WTC11 (cell line): ENCODE measurements at regions not wholly inside any gene's neighbourhood (a gene's known extent, or its start where the extent isn't known, plus 50 kb on each side); places are given as distances from the start of the nearest gene placed in this dataset.

Experiments used
- ATAC-seq: fragments of 200-7000 bp; cut with Tn5 transposase; 2 replicates; pipeline ENCODE4 v1.10.0; 2021; ENCODE audit warnings: mild to moderate bottlenecking, moderate library complexity
- CTCF ChIA-PET: fragments of 300-600 bp; sonication (Branson Sonifier 250); formaldehyde crosslinking; loops from one replicate; lab custom pipeline; 2021; ENCODE audit warnings: antibody characterized with exemption; lab: Charles Lee
- POLR2A ChIA-PET: fragments of 350-600 bp; sonication (Branson Sonifier 250); formaldehyde crosslinking; loops from one replicate; lab custom pipeline; 2021; ENCODE audit warnings: antibody characterized with exemption; lab: Charles Lee
- DNase-seq: peaks from one replicate; pipeline ENCODE4 v3.0.0; 2021; ENCODE audit warnings: low spot score
- H3K27ac Mint-ChIP-seq: 2 replicates; pipeline ENCODE4 v1.8.0; 2021; ENCODE audit warnings: mixed read lengths
- H3K27me3 Mint-ChIP-seq: 2 replicates; pipeline ENCODE4 v1.8.0; 2021; ENCODE audit warnings: low read depth, mild to moderate bottlenecking, moderate library complexity, mixed read lengths
- H3K36me3 Mint-ChIP-seq: 2 replicates; pipeline ENCODE4 v1.8.0; 2021; ENCODE audit warnings: mixed read lengths
- H3K4me1 Mint-ChIP-seq: 2 replicates; pipeline ENCODE4 v1.8.0; 2022; ENCODE audit warnings: mixed read lengths
- H3K4me3 Mint-ChIP-seq: 2 replicates; pipeline ENCODE4 v1.8.0; 2021; ENCODE audit warnings: mild to moderate bottlenecking, moderate library complexity, mixed read lengths
- H3K9me3 Mint-ChIP-seq: 2 replicates; pipeline ENCODE4 v1.8.0; 2021; ENCODE audit warnings: mixed read lengths
- ATF2 ChIP-seq: sonication (generic); formaldehyde crosslinking; IDR thresholded peaks from 2 replicates; pipeline ENCODE4 v1.8.1; 2022; ENCODE audit warnings: low read depth, missing genetic modification reagents, borderline replicate concordance
- E2F4 ChIP-seq: sonication (generic); formaldehyde crosslinking; IDR thresholded peaks from 2 replicates; pipeline ENCODE4 v1.8.1; 2022; ENCODE audit warnings: low read depth, mild to moderate bottlenecking, moderate library complexity, missing genetic modification reagents, borderline replicate concordance
- E2F5 ChIP-seq: sonication (generic); formaldehyde crosslinking; IDR thresholded peaks from 2 replicates; pipeline ENCODE4 v1.8.1; 2022; ENCODE audit warnings: mild to moderate bottlenecking, moderate library complexity, missing genetic modification reagents
- ELF4 ChIP-seq: sonication (generic); formaldehyde crosslinking; IDR thresholded peaks from 2 replicates; pipeline ENCODE4 v1.8.1; 2022; ENCODE audit warnings: low read depth, mild to moderate bottlenecking, moderate library complexity, missing genetic modification reagents
- ESRRA ChIP-seq: sonication (generic); formaldehyde crosslinking; IDR thresholded peaks from 2 replicates; pipeline ENCODE4 v1.8.1; 2022; ENCODE audit warnings: mild to moderate bottlenecking, missing genetic modification reagents, borderline replicate concordance
- FOXJ3 ChIP-seq: sonication (generic); formaldehyde crosslinking; IDR thresholded peaks from 2 replicates; pipeline ENCODE4 v1.9.0; 2021; ENCODE audit warnings: missing genetic modification reagents, mild to moderate bottlenecking, borderline replicate concordance
- FOXP1 ChIP-seq: sonication (generic); formaldehyde crosslinking; IDR thresholded peaks from 2 replicates; pipeline ENCODE4 v1.8.0; 2022; ENCODE audit warnings: missing genetic modification reagents, mild to moderate bottlenecking, moderate library complexity, borderline replicate concordance
- GTF2I ChIP-seq: fragments of 250-450 bp; sonication (Bioruptor Pico); conservative IDR thresholded peaks from 2 replicates; pipeline ENCODE4 v1.4.0; 2021; ENCODE audit warnings: mild to moderate bottlenecking
- IRF2 ChIP-seq: sonication (generic); formaldehyde crosslinking; IDR thresholded peaks from 2 replicates; pipeline ENCODE4 v1.8.0; 2022; ENCODE audit warnings: low read depth, missing genetic modification reagents, borderline replicate concordance
- NFE2L1 ChIP-seq: sonication (generic); formaldehyde crosslinking; IDR thresholded peaks from 2 replicates; pipeline ENCODE4 v1.8.1; 2023; ENCODE audit warnings: missing genetic modification reagents
- NR2C2 ChIP-seq: sonication (generic); formaldehyde crosslinking; IDR thresholded peaks from 2 replicates; pipeline ENCODE4 v1.8.0; 2022; ENCODE audit warnings: mild to moderate bottlenecking, missing genetic modification reagents
- TEAD1 ChIP-seq: sonication (generic); formaldehyde crosslinking; IDR thresholded peaks from 2 replicates; pipeline ENCODE4 v1.8.0; 2022; ENCODE audit warnings: mild to moderate bottlenecking, missing genetic modification reagents
- TP53 ChIP-seq: sonication (generic); formaldehyde crosslinking; IDR thresholded peaks from 2 replicates; pipeline ENCODE4 v1.8.1; 2023; ENCODE audit warnings: mild to moderate bottlenecking, missing genetic modification reagents
- USF2 ChIP-seq: sonication (generic); formaldehyde crosslinking; IDR thresholded peaks from 2 replicates; pipeline ENCODE4 v1.8.1; 2023; ENCODE audit warnings: mild to moderate bottlenecking, missing genetic modification reagents, moderate library complexity
- ZBTB21 ChIP-seq: sonication (generic); formaldehyde crosslinking; IDR thresholded peaks from 2 replicates; pipeline ENCODE4 v1.8.1; 2023; ENCODE audit warnings: mild to moderate bottlenecking, missing genetic modification reagents, borderline replicate concordance
- ZNF232 ChIP-seq: sonication (generic); formaldehyde crosslinking; IDR thresholded peaks from 2 replicates; pipeline ENCODE4 v1.8.0; 2022; ENCODE audit warnings: mild to moderate bottlenecking, missing genetic modification reagents
- ZNF281 ChIP-seq: sonication (generic); formaldehyde crosslinking; IDR thresholded peaks from 2 replicates; pipeline ENCODE4 v1.8.0; 2023; ENCODE audit warnings: mild to moderate bottlenecking, missing genetic modification reagents
- ZNF425 ChIP-seq: fragments of 250-450 bp; sonication (Bioruptor Pico); conservative IDR thresholded peaks from 2 replicates; pipeline ENCODE4 v1.9.0; 2021; ENCODE audit warnings: mild to moderate bottlenecking
- TF ChIP-seq, protein P1 (sequence below): sonication (generic); formaldehyde crosslinking; conservative IDR thresholded peaks from 2 replicates; pipeline ENCODE4 v1.8.1; 2022; ENCODE audit warnings: mild to moderate bottlenecking, missing genetic modification reagents
- TF ChIP-seq, protein P2 (sequence below): fragments of 200-600 bp; IDR thresholded peaks from 2 replicates; pipeline ENCODE4 v1.8.0; 2022; ENCODE audit warnings: antibody characterized with exemption

DNA sequence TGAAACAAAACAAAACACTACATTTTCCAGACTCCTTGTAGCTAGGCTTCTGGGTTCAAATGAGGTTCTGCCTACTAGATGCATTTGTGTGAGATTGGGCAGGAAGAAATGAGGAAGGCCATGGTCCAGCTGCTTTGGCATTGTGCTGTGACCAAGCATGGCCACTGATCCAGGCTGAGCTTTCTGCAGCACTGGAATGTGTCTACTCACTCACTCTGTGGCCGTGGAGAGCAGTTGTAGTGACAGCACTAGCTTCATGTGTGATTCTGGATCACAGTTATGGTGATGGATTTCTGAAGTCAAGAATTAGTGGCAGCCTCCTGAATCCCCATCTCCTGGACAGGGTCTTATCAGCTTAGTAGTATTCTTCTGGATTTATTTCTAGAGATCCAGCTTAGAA lies 358.9 kb downstream of the GPAT3 start (continued):
- TF ChIP-seq E2F4 (CRISPR knock-in tag) (no peak), ZBTB21 (CRISPR knock-in tag) (no peak), USF2 (CRISPR knock-in tag) (no peak), ELF4 (CRISPR knock-in tag) (no peak), ZNF232 (no peak)
- TF ChIP-seq, protein P1, sequence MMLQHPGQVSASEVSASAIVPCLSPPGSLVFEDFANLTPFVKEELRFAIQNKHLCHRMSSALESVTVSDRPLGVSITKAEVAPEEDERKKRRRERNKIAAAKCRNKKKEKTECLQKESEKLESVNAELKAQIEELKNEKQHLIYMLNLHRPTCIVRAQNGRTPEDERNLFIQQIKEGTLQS, result no peak

DNA sequence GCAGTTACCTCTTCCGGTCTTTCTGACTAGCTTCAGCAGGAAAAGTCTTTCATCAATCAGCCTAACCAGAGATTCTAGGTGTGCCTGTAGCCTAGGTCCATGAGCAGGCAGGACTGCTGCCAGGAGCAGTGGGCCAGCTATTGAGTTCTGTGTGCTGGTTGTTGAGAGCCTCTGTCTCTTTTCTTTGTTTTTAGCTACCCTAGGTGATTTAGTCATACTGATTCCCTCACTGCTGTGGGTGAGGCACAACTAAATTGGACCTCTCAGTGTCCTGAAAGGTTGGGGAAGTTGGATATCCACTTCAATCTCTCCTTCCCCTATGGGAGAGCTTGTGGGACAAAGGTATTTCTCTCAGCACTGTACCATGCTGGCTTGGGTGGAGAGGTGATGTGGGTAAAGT lies 354.9 kb downstream of the GPAT3 start:
- TF ChIP-seq NR2C2 (CRISPR knock-in tag) (no peak), IRF2 (CRISPR knock-in tag) (no peak), E2F5 (CRISPR knock-in tag) (no peak)
- Mint-ChIP-seq H3K4me1 (peaks cover 17% of the 10 kb centered on the region), H3K27ac (no peak overlapping the region), H3K4me3 (no peak overlapping the region), H3K9me3 (no peaks in the 10 kb centered on the region), H3K27me3 (no peaks in the 10 kb centered on the region), H3K36me3 (no peaks in the 10 kb centered on the region)
- no peak for ATAC-seq
- ChIA-PET CTCF (interaction anchor here (1.0 to 1.2 kb wide), 2 partner anchors 120 to 593 kb away, joined by 4 to 7 read pairs; no protein-coding TSS in a partner anchor), POLR2A (interaction anchor here (0.7 kb wide), 1 partner anchor 1069 kb away, joined by 3 read pairs; no protein-coding TSS in a partner anchor)
- DNase-seq, result no peak

DNA sequence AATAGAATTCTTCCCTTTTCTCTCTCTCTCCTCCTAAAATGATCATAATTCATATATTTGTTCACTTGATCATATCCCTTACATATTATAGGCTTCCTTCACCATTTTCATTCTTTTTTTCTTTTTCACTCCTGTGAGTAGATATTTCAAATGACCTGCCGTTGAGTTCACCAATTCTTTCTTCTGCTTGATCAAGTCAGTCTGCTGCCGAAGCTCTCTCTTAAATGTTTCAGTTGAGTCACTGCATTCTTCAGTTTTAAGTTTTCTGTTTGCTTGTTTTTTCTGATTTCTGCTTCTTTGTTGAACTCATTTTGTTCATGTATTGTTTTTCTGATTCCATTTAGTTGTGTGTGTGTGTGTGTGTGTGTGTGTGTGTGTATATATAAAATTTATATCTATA lies 354.3 kb downstream of the GPAT3 start:
- no peaks in the 10 kb centered on the region for H3K27me3 Mint-ChIP-seq
- H3K4me1 Mint-ChIP-seq, result peaks cover 23% of the 10 kb centered on the region
- no peak for ATAC-seq
- ChIA-PET CTCF (interaction anchor here (1.2 kb wide), 1 partner anchor 119 kb away, joined by 4 read pairs; no protein-coding TSS in a partner anchor), POLR2A (interaction anchor here (0.7 kb wide), 1 partner anchor 1070 kb away, joined by 3 read pairs; no protein-coding TSS in a partner anchor)
- no peaks in the 10 kb centered on the region for H3K9me3 Mint-ChIP-seq
- DNase-seq, result no peak
- H3K27ac Mint-ChIP-seq, result no peak overlapping the region
- no peaks in the 10 kb centered on the region for H3K36me3 Mint-ChIP-seq
- no peak overlapping the region for H3K4me3 Mint-ChIP-seq
- no peak for TF ChIP-seq TP53 (CRISPR knock-in tag)
- TF ChIP-seq GTF2I, result no peak
- no peak for TF ChIP-seq NFE2L1 (CRISPR knock-in tag)
- no peak for TF ChIP-seq FOXJ3
- no peak for TF ChIP-seq TEAD1
- no peak for TF ChIP-seq ZNF281 (CRISPR knock-in tag)
- TF ChIP-seq ZNF425, result no peak
- no peak for TF ChIP-seq USF2 (CRISPR knock-in tag)
- TF ChIP-seq ESRRA (CRISPR knock-in tag), result no peak
- TF ChIP-seq FOXP1 (CRISPR knock-in tag), result no peak
- TF ChIP-seq, protein P2, sequence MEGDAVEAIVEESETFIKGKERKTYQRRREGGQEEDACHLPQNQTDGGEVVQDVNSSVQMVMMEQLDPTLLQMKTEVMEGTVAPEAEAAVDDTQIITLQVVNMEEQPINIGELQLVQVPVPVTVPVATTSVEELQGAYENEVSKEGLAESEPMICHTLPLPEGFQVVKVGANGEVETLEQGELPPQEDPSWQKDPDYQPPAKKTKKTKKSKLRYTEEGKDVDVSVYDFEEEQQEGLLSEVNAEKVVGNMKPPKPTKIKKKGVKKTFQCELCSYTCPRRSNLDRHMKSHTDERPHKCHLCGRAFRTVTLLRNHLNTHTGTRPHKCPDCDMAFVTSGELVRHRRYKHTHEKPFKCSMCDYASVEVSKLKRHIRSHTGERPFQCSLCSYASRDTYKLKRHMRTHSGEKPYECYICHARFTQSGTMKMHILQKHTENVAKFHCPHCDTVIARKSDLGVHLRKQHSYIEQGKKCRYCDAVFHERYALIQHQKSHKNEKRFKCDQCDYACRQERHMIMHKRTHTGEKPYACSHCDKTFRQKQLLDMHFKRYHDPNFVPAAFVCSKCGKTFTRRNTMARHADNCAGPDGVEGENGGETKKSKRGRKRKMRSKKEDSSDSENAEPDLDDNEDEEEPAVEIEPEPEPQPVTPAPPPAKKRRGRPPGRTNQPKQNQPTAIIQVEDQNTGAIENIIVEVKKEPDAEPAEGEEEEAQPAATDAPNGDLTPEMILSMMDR, result no peak
- TF ChIP-seq ATF2 (CRISPR knock-in tag), result no peak
